GM10248 (cell line): ENCODE measurements at regions not wholly inside any gene's neighbourhood (a gene's known extent, or its start where the extent isn't known, plus 50 kb on each side); places are given as distances from the start of the nearest gene placed in this dataset.

Experiments used
- CTCF ChIA-PET: fragments of 300-600 bp; sonication (Branson Sonifier 250); formaldehyde crosslinking; extraction: SDS; loops from one replicate; lab custom pipeline; 2021; ENCODE audit warnings: antibody characterized with exemption; lab: Yijun Ruan, JAX
- POLR2A ChIA-PET: fragments of 350-650 bp; sonication (Branson Sonifier 250); formaldehyde crosslinking; extraction: SDS; loops from one replicate; lab custom pipeline; 2020; ENCODE audit warnings: antibody characterized with exemption; lab: Yijun Ruan, JAX
- DNase-seq: peaks from one replicate; pipeline ENCODE4 v3.0.0; 2012; ENCODE audit errors: extremely low spot score
- CTCF ChIP-seq: IDR thresholded peaks from 2 replicates; pipeline ENCODE4 v1.5.1; 2012; ENCODE audit warnings: mild to moderate bottlenecking, low read depth; ENCODE audit errors: extremely low read depth, missing control alignments, control extremely low read depth

- POLR2A ChIA-PET, result no interaction called here
- CTCF ChIA-PET, result interaction anchor here (1.4 kb wide), 1 partner anchor 13 kb away, joined by 4 read pairs; no protein-coding TSS in a partner anchor
- DNase-seq, result no peak
- TF ChIP-seq CTCF, result no peak
These were observed 105.6 kb upstream of the HES1 start for GRCh38 chr3:194030372-194030771.

- no peak for TF ChIP-seq CTCF
- no peak for DNase-seq
- ChIA-PET CTCF (no interaction called here), POLR2A (no interaction called here)
These were observed 104.6 kb upstream of the HES1 start for GRCh38 chr3:194031349-194031748.

GRCh38 chr3:194031867-194032635, 103.9 kb upstream of the HES1 start:
- ChIA-PET POLR2A (no interaction called here), CTCF (no interaction called here)
- no peak for TF ChIP-seq CTCF
- no peak for DNase-seq

- CTCF ChIA-PET, result no interaction called here
- POLR2A ChIA-PET, result no interaction called here
- no peak for DNase-seq
- TF ChIP-seq CTCF, result no peak
These were observed 103.0 kb upstream of the HES1 start for GRCh38 chr3:194032828-194033435.

- ChIA-PET POLR2A (no interaction called here), CTCF (no interaction called here)
- DNase-seq, result no peak
- TF ChIP-seq CTCF, result no peak
These were observed 101.3 kb upstream of the HES1 start for GRCh38 chr3:194034346-194035336.

GRCh38 chr3:194035406-194036138, 100.4 kb upstream of the HES1 start:
- no peak for TF ChIP-seq CTCF
- no peak for DNase-seq
- POLR2A ChIA-PET, result no interaction called here
- CTCF ChIA-PET, result no interaction called here
